Tibial nerve (tissue), 3 donors: ENCODE measurements at regions not wholly inside any gene's neighbourhood (a gene's known extent, or its start where the extent isn't known, plus 50 kb on each side); places are given as distances from the start of the nearest gene placed in this dataset.

ENCODE experiments used
- CTCF ChIP-seq, 5 experiments: fragments of 200-600 bp in 3 of 5; fragments of 450-650 bp in 2 of 5; sonication (generic) in 3 of 5; IDR thresholded peaks; one replicate each; pipeline ENCODE4 v1.5.1; 2016 to 2019; ENCODE audit warnings: antibody characterized with exemption in 5 of 5, mild to moderate bottlenecking in 3 of 5, moderate library complexity in 2 of 5
- POLR2A ChIP-seq, 2 donors: fragments of 450-650 bp; IDR thresholded peaks; one replicate each; pipeline ENCODE4 v1.6.1; 2017; ENCODE audit warnings: antibody characterized with exemption in 2 of 2, mild to moderate bottlenecking in 2 of 2, moderate library complexity in 2 of 2

GRCh38 chr2:7430421-7430868, 513.2 kb downstream of the RNF144A start:
- TF ChIP-seq POLR2A (IDR thresholded peaks at IDR 0.05) = no peak
- TF ChIP-seq CTCF (IDR thresholded peaks at IDR 0.05) = no peak
